HG03571 (cell line): ENCODE measurements at regions not wholly inside any gene's neighbourhood (a gene's known extent, or its start where the extent isn't known, plus 50 kb on each side); places are given as distances from the start of the nearest gene placed in this dataset.

Experiments used
- ATAC-seq: cut with Tn5 transposase; IDR thresholded peaks from one replicate; pipeline ENCODE4 v1.9.1; 2021; ENCODE audit not compliant: unreplicated experiment

DNA sequence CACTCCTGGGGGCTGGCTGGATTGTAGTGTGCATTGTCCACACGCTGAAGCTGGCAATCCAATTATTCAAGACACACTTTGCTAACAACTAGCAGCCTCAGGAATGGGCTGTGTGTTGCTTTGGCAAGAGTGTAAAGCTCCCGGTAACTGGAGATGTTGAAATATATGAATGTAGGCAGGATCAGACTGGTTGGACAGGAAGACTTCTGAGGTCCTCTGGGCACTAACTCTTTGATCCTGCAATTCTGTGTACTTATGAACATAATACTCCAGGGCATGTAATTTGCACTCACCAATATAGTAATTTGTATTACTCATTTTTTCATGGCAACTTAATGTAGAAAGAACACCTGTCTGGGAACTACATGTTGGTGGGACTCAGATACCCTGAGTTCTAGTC is 106.7 kb upstream of the SLC28A3 start:
- no peak for ATAC-seq

GRCh38 chr9:84450029-84450428 is 109.5 kb upstream of the SLC28A3 start:
- no peak for ATAC-seq

DNA sequence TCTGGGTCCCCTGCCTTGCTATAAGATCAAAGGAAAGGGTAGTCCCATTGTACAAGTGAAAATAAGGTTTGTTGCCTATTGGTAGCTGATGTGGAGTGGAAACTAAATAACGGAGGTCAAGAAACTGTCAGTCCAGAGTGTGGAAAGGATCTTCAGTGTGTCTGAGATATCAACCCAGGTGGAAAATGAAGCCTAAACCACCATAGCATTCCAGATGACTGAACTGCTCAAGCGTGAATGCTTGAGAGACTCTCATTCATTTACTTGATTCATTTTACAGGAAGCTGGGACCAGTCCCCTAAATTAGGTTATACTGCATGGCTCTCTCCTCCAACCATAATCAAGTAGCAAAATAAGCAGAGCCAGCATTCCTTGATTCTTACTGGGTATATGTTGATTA is 116.0 kb upstream of the SLC28A3 start:
- no peak for ATAC-seq

DNA sequence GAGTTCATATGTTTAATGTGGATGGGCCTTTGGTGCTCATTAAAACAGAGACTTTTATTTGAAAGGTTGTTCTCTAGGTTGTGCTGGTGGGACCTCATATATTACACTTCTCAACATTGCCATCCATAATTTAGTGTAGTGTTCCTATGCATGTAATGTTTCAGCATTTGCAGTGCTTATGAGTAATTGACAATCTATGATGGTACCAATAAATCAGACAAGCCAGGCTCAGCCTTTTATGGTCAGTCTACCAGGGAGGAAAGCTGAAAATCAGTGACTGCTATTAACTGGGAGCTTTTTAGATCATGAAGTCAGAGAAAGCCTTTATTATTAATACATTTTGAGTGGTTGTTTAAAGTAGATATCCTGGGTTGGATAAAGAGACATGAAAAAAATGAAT is 120.1 kb upstream of the SLC28A3 start:
- no peak for ATAC-seq

DNA sequence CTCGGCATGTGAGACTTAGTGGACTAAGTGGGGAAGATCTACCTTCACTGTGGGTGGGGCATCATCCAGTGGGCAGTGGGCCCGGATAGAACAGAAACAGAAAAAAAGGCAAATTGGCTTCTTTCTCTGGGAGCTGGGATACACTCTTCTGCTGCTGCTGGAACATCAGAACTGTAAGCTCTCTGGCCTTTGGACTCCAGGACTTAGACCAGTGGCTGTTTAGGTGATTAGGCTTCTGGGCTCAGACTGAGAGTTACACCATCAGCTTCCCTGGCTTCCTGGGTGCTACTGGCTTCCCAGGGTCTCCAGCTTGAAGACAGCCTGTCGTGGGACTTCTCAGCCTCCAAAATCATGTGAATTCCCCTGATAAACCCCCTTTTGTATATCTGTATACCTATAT is 122.7 kb upstream of the SLC28A3 start:
- no peak for ATAC-seq

- ATAC-seq, result no peak
These were observed 126.2 kb upstream of the SLC28A3 start for GRCh38 chr9:84466580-84467285.

GRCh38 chr9:84471816-84472215 is 131.3 kb upstream of the SLC28A3 start:
- ATAC-seq, result no peak

DNA sequence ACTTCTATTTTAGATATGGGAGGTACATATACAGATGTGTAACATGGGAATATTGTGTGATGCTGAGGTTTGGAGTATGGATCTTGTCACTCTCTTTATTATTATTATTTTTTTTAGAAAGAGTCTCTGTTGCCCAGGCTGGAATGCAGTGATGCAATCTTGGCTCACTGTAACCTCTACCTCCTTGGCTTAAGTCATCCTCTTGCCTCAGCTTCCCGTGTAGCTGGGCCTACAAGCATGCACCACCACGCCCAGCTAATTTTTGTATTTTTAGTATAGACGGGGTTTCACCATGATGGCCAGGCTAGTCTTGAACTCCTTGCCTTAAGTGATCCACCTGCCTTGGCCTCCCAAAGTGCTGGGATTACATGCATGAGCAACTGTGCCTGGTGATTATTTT is 138.4 kb upstream of the SLC28A3 start:
- no peak for ATAC-seq

DNA sequence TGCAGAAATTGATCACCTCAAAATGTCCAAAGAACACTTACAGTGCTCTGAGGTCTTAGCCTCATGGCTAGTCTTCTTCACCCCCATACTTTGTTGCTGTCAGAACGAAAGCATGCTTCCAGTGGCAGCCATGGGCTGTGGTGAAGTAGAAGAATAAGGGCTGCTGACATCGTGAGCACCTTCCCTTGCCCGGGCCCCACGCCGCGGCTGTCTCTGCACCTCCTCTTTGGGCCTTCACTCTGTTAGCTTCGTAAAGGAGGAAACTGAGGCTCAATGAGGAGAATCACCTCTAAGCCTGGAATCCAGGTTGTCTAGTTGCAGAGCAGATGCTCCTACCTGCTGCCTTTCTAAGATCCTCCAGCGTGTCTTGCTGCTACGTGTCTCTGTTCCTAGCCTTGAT is 139.5 kb upstream of the SLC28A3 start:
- ATAC-seq, result no peak

DNA sequence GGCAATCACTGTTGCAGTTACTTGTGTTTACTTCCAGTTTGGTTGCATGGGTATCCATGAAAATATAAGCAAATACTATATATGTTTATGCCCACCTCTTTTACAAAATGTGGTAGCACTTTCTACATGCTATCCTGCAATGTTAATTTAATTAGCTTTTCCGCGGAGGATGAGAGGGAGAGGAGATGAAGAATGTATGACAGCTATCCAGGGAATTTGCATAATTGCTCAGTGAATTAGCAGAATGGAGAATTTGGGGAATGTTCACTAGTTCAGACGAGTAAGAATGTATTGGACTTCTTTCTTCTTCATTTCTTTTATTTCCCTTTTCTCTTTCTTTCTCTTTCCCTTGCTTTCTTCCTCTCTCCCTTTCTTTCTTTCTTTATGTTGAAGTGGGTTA is 140.7 kb upstream of the SLC28A3 start:
- no peak for ATAC-seq

DNA sequence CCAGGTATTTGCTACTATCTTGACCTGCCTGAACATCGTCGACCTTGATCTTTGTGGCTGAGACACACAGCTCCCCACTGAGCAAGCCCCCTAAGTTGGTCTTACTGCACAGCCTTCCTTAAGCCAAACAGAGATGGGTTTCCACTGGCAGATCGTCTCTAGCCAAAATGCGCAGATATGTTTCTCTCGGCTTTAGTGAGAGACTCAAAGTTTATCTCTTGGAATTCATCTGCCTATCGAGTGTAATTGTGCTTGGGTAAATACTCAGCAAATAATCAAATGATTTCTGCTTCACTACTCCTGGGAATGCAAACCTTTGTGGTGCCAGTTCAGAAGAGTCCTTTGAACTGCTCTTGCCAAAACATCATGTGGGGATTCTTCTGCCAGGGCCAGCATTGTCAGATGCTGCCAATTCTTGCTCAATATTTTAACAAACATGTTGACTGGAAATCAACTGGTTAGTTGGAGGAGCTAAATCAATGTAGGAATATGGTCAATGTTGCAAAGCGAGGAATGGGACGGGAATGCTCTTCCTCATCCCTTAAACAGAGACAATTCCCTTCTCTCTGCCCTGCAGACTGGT is 141.2 kb upstream of the SLC28A3 start:
- ATAC-seq, result no peak

DNA sequence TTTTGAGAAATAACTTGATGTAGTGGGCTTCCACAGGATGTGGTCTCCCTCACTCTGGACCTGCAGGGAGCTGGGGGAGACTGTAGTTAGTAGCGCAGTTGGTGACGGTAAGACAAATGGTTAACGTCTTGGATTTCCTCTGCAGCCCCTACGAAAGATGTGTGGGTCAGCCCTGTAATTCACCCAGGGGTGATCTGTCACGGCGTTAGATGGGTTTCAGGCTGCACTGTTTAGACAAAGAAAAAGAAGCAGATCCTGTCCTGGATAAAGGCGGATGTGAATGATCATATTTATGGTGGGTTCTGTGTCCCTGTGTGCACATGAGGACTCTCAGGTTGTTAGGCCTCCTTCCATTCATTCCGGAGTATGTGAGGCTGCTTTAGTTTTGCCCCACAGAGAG is 142.0 kb upstream of the SLC28A3 start:
- no peak for ATAC-seq

GRCh38 chr9:84484172-84484571 is 143.6 kb upstream of the SLC28A3 start:
- no peak for ATAC-seq

- ATAC-seq, result no peak
These were observed 145.0 kb upstream of the SLC28A3 start for GRCh38 chr9:84485539-84485938.

DNA sequence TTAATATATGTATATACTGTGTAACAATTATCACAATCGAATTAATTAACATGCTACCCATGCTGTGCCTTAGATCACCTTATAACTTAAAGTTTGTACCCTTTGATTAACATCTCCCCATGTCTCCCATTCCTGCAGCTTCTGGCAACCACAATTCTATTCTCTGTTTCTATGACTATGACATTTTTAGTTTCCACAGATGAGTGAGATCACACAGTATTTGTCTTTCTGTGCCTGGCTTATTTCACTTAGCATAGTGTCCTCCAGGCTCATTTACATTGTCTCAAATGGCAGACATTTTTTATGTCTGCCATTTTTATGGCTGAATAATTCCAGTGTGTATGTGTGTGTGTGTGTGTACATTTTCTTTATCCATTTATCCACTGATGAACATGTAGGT is 146.1 kb upstream of the SLC28A3 start:
- ATAC-seq, result no peak

DNA sequence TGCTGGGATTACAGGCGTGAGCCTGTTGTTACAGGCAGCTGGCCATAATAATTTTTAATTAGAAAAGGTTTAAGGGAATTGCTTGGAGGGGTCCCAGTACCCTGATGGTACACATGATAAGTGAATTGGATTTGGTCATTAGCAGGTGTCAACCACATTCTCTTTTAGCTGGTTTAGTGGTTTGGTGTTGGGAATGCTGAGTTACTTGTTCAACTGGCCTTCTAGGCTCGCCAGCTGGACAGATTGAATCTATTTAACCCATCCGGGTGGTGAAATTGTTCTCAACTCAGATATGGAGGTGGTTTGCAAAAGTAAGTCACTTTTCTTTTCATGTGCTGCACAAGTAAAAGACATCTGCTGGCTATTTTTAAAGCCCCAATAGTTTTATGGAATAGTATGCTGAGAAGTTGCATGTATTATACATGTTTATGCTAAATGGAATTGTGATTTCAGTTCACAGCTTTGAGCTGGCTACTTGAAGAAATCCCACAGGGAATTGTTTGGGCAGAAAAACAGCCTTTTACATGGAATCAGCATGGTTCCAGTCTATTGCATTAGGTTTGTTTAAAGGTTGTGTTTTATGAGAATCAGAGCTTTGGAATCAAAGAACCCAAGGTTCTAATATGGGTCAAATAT is 149.8 kb upstream of the SLC28A3 start:
- ATAC-seq, result no peak

GRCh38 chr9:84490842-84491325 is 150.3 kb upstream of the SLC28A3 start:
- ATAC-seq, result no peak

DNA sequence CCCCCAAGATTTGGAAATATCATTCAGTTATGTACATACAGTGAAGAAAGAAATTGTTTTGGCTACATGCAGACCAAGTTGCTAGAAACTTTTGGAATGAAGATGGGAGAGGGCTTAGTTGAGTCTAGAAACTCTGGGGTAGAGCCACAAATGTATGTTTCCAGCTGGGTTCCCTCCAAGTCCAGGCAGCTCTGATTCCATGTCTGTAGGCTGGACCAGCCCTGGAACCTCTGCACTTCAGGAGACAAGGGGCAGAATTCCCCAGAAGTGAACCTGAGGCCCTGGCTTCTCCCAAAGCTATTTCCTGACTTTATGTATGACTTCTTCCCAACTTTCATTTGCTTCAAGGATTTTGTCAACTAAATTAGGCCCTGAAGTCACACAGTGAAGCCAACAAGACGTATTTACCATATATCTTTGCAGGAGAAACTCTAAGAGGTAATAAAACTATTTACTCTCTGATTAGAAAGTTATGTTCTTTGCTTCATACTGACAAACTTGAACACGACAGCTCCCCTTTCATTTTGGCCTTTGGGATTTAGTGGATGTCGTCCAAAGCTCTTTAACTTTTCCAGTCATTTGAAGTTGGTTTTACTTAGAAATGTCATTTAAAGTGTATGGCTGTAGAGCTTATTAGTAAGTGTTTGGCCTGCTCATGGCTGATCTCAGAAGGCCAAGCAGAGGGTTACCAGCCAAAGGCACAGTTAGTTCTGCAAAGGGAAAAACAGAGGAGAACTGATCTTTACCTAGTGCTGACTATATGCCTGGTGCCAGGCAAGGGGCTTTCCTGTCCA is 152.0 kb upstream of the SLC28A3 start:
- no peak for ATAC-seq

GRCh38 chr9:84493284-84493947 is 152.9 kb upstream of the SLC28A3 start:
- no peak for ATAC-seq

- ATAC-seq, result peak; percentile 98
These were observed 159.5 kb upstream of the SLC28A3 start for GRCh38 chr9:84499969-84500582.

- ATAC-seq, result no peak
These were observed 160.3 kb upstream of the SLC28A3 start for GRCh38 chr9:84500826-84501225.
